Heart left ventricle (tissue), 13 donors: ENCODE measurements at regions not wholly inside any gene's neighbourhood (a gene's known extent, or its start where the extent isn't known, plus 50 kb on each side); places are given as distances from the start of the nearest gene placed in this dataset.

Source experiments
- CTCF ChIP-seq, 12 donors: fragments of 200-600 bp; sonication (generic) in 4 of 12; IDR thresholded peaks; one replicate each; pipeline versions ENCODE4 v1.5.0 to v1.8.0; 2018 to 2022; ENCODE audit warnings: antibody characterized with exemption in 12 of 12, mild to moderate bottlenecking in 5 of 12
- POLR2A ChIP-seq, 2 donors: fragments of 450-650 bp; IDR thresholded peaks; one replicate each; pipeline ENCODE4 v1.6.1; 2017; ENCODE audit warnings: antibody characterized with exemption in 2 of 2, mild to moderate bottlenecking in 2 of 2, moderate library complexity in 2 of 2
- donor health status: ischemic (EF 13 %, LVEDD 7.1; RV severe dilation, severe dysfunction).
- donor health status: DM: no; HTN: yes; CAD: no.
- donor health status: DM: no; HTN: no; CAD: no.
- donor health status: ischemic (EF 25% LVEDD 6.9; RV normal size, moderate dysfunction).
- donor health status: ischemic (EF 25% LVEDD 5.7; RV mildly dilated, moderate dysfunction).
- donor health status: ischemic (EF 35%, LVEDD 5.7; RV mildly dilated, moderate dysfunction).
- donor health status: nonischemic (EF 11% LVEDD 7.7; RV severe dilation, severe dysfunction).
- donor health status: DM: yes; HTN: yes; CAD: no.
- donor health status: PGD.
- donor health status: ischemic (EF 29% LVEDD 5.4; RV normal size, mild dysfunction).
- donor health status: nonischemic (EF 23%, LVEDD 6.1; RV moderate dilation, normal function).

- TF ChIP-seq CTCF (IDR thresholded peaks at IDR 0.05) = no peak
- TF ChIP-seq POLR2A (IDR thresholded peaks at IDR 0.05) = no peak
Observed at GRCh38 chr17:71458322-71458721, 662.5 kb upstream of the SOX9 start.
